Subcutaneous abdominal adipose tissue (tissue), 5 donors: ENCODE measurements at regions not wholly inside any gene's neighbourhood (a gene's known extent, or its start where the extent isn't known, plus 50 kb on each side); places are given as distances from the start of the nearest gene placed in this dataset.
"Not testable (repeated sequence)": the region's sequence is repeated elsewhere in the genome, so short reads cannot be mapped to it uniquely, and the experiment has no call there.

ENCODE experiments used
- H3K27ac ChIP-seq: one replicate; pipeline ENCODE4 v1.7.0; 2013; ENCODE audit warnings: low read depth, mild to moderate bottlenecking, inconsistent platforms, low read length, moderate library complexity
- H3K27me3 ChIP-seq, 5 donors: one replicate each; pipeline ENCODE4 v1.7.0; 2013; ENCODE audit warnings: low read length in 5 of 5, inconsistent platforms in 1 of 5; ENCODE audit not compliant: control insufficient read depth in 5 of 5, insufficient read depth in 4 of 5
- H3K36me3 ChIP-seq, 5 donors: one replicate each; pipeline ENCODE4 v1.7.0; 2013; ENCODE audit warnings: low read length in 5 of 5; ENCODE audit not compliant: control insufficient read depth in 5 of 5, insufficient read depth in 5 of 5
- H3K4me1 ChIP-seq, 5 donors: one replicate each; pipeline ENCODE4 v1.7.0; 2013; ENCODE audit warnings: low read length in 5 of 5, mild to moderate bottlenecking in 3 of 5, moderate library complexity in 1 of 5; ENCODE audit not compliant: control insufficient read depth in 5 of 5, insufficient read depth in 5 of 5
- H3K4me3 ChIP-seq, 5 donors: one replicate each; pipeline ENCODE4 v1.7.0; 2013; ENCODE audit warnings: low read length in 5 of 5, low read depth in 1 of 5
- H3K9ac ChIP-seq, 5 donors: one replicate each; pipeline ENCODE4 v1.7.0; 2013; ENCODE audit warnings: low read length in 5 of 5, mild to moderate bottlenecking in 4 of 5, moderate library complexity in 3 of 5
- H3K9me3 ChIP-seq, 5 donors: one replicate each; pipeline ENCODE4 v1.7.0; 2013; ENCODE audit warnings: low read length in 5 of 5; ENCODE audit not compliant: control insufficient read depth in 5 of 5
- donor health status: healthy.
- donor health status: healthy.
- donor health status: healthy.
- donor health status: healthy.
- donor health status: healthy.

GRCh38 chr3:10722911-10723310 lies 93.1 kb upstream of the SLC6A11 start:
- H3K4me1 ChIP-seq: peaks cover 0 to 12% (median 6%) of the 10 kb centered on the region in 5 donors
- no peaks in the 10 kb centered on the region for H3K36me3 ChIP-seq
- peaks cover 0 to 14% (median 0%) of the 10 kb centered on the region in 5 donors for H3K27me3 ChIP-seq
- H3K27ac ChIP-seq: no peak overlapping the region
- H3K4me3 ChIP-seq: no peak overlapping the region
- H3K9ac ChIP-seq: no peak overlapping the region
- H3K9me3 ChIP-seq: no peaks in the 10 kb centered on the region

GRCh38 chr3:10723991-10724390 lies 92.0 kb upstream of the SLC6A11 start:
- Histone ChIP-seq H3K27ac (no peak overlapping the region), H3K4me3 (no peak overlapping the region), H3K9me3 (no peaks in the 10 kb centered on the region), H3K9ac (no peak overlapping the region), H3K4me1 (peaks cover 0 to 12% (median 6%) of the 10 kb centered on the region in 5 donors), H3K27me3 (peaks cover 0 to 14% (median 1%) of the 10 kb centered on the region in 5 donors), H3K36me3 (no peaks in the 10 kb centered on the region)

GRCh38 chr3:10725067-10725466 lies 91.0 kb upstream of the SLC6A11 start:
- Histone ChIP-seq H3K4me1 (peaks cover 0 to 12% (median 6%) of the 10 kb centered on the region in 5 donors), H3K36me3 (no peaks in the 10 kb centered on the region), H3K27me3 (peaks cover 0 to 14% (median 3%) of the 10 kb centered on the region in 5 donors), H3K4me3 (no peak overlapping the region), H3K9me3 (peaks cover 0 to 1% (median 0%) of the 10 kb centered on the region in 5 donors), H3K9ac (no peak overlapping the region), H3K27ac (no peak overlapping the region)

- Histone ChIP-seq H3K27ac (no peak overlapping the region), H3K27me3 (peaks cover 0 to 15% (median 3%) of the 10 kb centered on the region in 5 donors), H3K9me3 (peaks cover 0 to 3% (median 0%) of the 10 kb centered on the region in 5 donors), H3K4me1 (peaks cover 0 to 12% (median 6%) of the 10 kb centered on the region in 5 donors), H3K4me3 (no peak overlapping the region), H3K9ac (no peak overlapping the region), H3K36me3 (no peaks in the 10 kb centered on the region)
Observed at GRCh38 chr3:10725846-10726245, 90.2 kb upstream of the SLC6A11 start.

- Histone ChIP-seq H3K4me3 (no peak overlapping the region), H3K9me3 (peaks cover 0 to 3% (median 0%) of the 10 kb centered on the region in 5 donors), H3K27me3 (peaks cover 0 to 15% (median 3%) of the 10 kb centered on the region in 5 donors), H3K9ac (no peak overlapping the region), H3K4me1 (peaks cover 0 to 12% (median 6%) of the 10 kb centered on the region in 5 donors), H3K27ac (no peak overlapping the region), H3K36me3 (no peaks in the 10 kb centered on the region)
Observed at GRCh38 chr3:10726787-10727186, 89.2 kb upstream of the SLC6A11 start.

- Histone ChIP-seq H3K9ac (no peak overlapping the region), H3K4me1 (peaks cover 0 to 12% (median 6%) of the 10 kb centered on the region in 5 donors), H3K9me3 (peaks cover 13 to 25% (median 20%) of the 10 kb centered on the region in 5 donors), H3K4me3 (no peak overlapping the region), H3K36me3 (no peaks in the 10 kb centered on the region), H3K27me3 (peaks cover 0 to 10% (median 3%) of the 10 kb centered on the region in 5 donors), H3K27ac (no peak overlapping the region)
Observed at GRCh38 chr3:10729439-10729838, 86.6 kb upstream of the SLC6A11 start.

GRCh38 chr3:10732292-10732691 lies 83.7 kb upstream of the SLC6A11 start:
- H3K36me3 ChIP-seq: no peaks in the 10 kb centered on the region
- no peak overlapping the region for H3K4me3 ChIP-seq
- peaks cover 13 to 26% (median 20%) of the 10 kb centered on the region in 5 donors for H3K9me3 ChIP-seq
- H3K4me1 ChIP-seq: no peaks in the 10 kb centered on the region
- no peak overlapping the region for H3K9ac ChIP-seq
- H3K27ac ChIP-seq: no peak overlapping the region
- peaks cover 3 to 17% (median 6%) of the 10 kb centered on the region in 5 donors for H3K27me3 ChIP-seq

GRCh38 chr3:10733297-10733696 lies 82.7 kb upstream of the SLC6A11 start:
- Histone ChIP-seq H3K36me3 (no peaks in the 10 kb centered on the region), H3K27me3 (peaks cover 8 to 24% (median 13%) of the 10 kb centered on the region in 5 donors), H3K9me3 (peaks cover 13 to 26% (median 20%) of the 10 kb centered on the region in 5 donors), H3K4me3 (no peak overlapping the region), H3K9ac (no peak overlapping the region), H3K27ac (no peak overlapping the region), H3K4me1 (no peaks in the 10 kb centered on the region)

- not testable (repeated sequence) for H3K27ac ChIP-seq, H3K4me1 ChIP-seq, H3K9ac ChIP-seq, H3K36me3 ChIP-seq, H3K4me3 ChIP-seq
- Histone ChIP-seq H3K9me3 (peaks cover 13 to 26% (median 17%) of the 10 kb centered on the region in 5 donors), H3K27me3 (peaks cover 11 to 29% (median 26%) of the 10 kb centered on the region in 5 donors)
Observed at GRCh38 chr3:10736444-10736843, 79.6 kb upstream of the SLC6A11 start.

- peaks cover 0 to 6% (median 4%) of the 10 kb centered on the region in 5 donors for H3K4me1 ChIP-seq
- no peak overlapping the region for H3K4me3 ChIP-seq
- no peaks in the 10 kb centered on the region for H3K36me3 ChIP-seq
- H3K27ac ChIP-seq: no peak overlapping the region
- peaks cover 11 to 29% (median 26%) of the 10 kb centered on the region in 5 donors for H3K27me3 ChIP-seq
- peaks cover 9 to 17% (median 12%) of the 10 kb centered on the region in 5 donors for H3K9me3 ChIP-seq
- no peak overlapping the region for H3K9ac ChIP-seq
Observed at GRCh38 chr3:10737785-10738184, 78.2 kb upstream of the SLC6A11 start.
